ENCODE measurements at regions not wholly inside any gene's neighbourhood (a gene's known extent, or its start where the extent isn't known, plus 50 kb on each side); places are given as distances from the start of the nearest gene placed in this dataset.

DNA sequence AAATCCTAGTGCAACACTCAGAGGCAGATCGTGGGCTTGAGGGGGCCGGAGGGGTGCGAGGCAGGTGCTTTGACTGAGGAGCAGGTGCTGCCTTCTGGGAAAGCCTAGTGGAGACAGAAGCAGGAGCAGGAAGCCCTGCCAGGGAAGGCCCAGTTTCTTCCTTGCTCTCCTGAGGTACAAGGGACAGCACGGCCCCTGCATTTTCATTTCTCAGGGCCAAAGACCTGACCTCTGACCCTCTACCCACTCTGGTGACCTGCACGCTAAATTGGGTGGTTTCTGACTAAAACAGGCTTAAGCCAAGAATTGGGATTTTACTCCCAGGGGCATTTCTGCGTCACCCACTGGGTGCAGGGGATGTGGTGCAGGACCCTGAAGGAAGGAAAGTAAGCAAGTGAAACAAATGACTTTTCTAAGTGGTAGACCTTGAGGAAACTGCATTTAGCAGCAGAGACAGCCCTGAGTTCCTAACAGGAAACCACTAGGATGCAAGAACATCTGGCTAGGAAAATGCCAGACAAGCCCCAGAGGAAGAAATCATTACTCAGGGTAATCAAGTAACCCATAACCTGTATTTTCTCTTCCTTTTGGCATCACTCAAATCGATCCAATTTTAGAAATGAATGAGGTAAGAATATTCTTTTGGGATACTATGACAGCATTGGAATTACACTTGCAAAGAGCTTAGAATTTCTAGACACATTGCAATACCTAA, 141.7 kb downstream of the CD164 start:
- H3K4me2 ChIP-seq (ENCODE audit: insufficient read depth, low read length) = no peak overlapping the region
- intact Hi-C loops (cut with micrococcal nuclease) = no loop called here
- H3K79me2 ChIP-seq (ENCODE audit: control insufficient read depth, insufficient read depth, low read length) = no peaks in the 10 kb centered on the region
- no peaks in the 10 kb centered on the region for H4K20me1 ChIP-seq (replicated peaks; ENCODE audit: control insufficient read depth, extremely low read depth, insufficient read depth, low read length)
- BruUV-seq (replicated peaks) = no TSS peak
- H3K9me3 ChIP-seq (replicated peaks; ENCODE audit: control insufficient read depth, insufficient read depth, low read length) = no peaks in the 10 kb centered on the region
- H3K4me3 ChIP-seq (replicated peaks in 1 of 3; ENCODE audit: insufficient read depth in 1 of 3, low read depth in 1 of 3, low read length in 3 of 3) = no peak overlapping the region
- H3K9me1 ChIP-seq (replicated peaks; ENCODE audit: control insufficient read depth, extremely low read depth, insufficient read depth, low read length) = no peaks in the 10 kb centered on the region
- H3K27me3 ChIP-seq (ENCODE audit: control insufficient read depth in 2 of 2, insufficient read depth in 2 of 2, low read length in 2 of 2) = no peaks in the 10 kb centered on the region
- CTCF ChIA-PET = no interaction called here
- POLR2A ChIA-PET = no interaction called here
- FAIRE-seq (no peak), DNase-seq (ENCODE audit: low read depth, low spot score) (no peak)
- dilution Hi-C loops (cut with MboI; ENCODE audit: extremely low pct_ligation_motif_present, low sequenced_read_pairs) = no loop called here
- H3K4me1 ChIP-seq (ENCODE audit: control insufficient read depth, extremely low read depth, insufficient read depth, low read length) = peaks cover 9% of the 10 kb centered on the region
- H2AFZ ChIP-seq (ENCODE audit: low read depth, low read length) = no peak overlapping the region
- H3K27ac ChIP-seq (ENCODE audit: insufficient read depth, low read depth, low read length) = no peak overlapping the region
- no peaks in the 10 kb centered on the region for H3K36me3 ChIP-seq (ENCODE audit: control insufficient read depth in 2 of 2, extremely low read depth in 1 of 2, insufficient read depth in 2 of 2, low read length in 2 of 2)
- no peak for TF ChIP-seq FOS (IDR thresholded peaks at IDR 0.05; ENCODE audit: borderline replicate concordance, insufficient read depth, low read length)
- TF ChIP-seq MAX (IDR thresholded peaks at IDR 0.05; ENCODE audit: insufficient read depth, insufficient read length) = no peak
- no peak for TF ChIP-seq POLR2AphosphoS5 (IDR thresholded peaks at IDR 0.05; ENCODE audit: insufficient read depth, low read depth, low read length)
- TF ChIP-seq, protein P1, sequence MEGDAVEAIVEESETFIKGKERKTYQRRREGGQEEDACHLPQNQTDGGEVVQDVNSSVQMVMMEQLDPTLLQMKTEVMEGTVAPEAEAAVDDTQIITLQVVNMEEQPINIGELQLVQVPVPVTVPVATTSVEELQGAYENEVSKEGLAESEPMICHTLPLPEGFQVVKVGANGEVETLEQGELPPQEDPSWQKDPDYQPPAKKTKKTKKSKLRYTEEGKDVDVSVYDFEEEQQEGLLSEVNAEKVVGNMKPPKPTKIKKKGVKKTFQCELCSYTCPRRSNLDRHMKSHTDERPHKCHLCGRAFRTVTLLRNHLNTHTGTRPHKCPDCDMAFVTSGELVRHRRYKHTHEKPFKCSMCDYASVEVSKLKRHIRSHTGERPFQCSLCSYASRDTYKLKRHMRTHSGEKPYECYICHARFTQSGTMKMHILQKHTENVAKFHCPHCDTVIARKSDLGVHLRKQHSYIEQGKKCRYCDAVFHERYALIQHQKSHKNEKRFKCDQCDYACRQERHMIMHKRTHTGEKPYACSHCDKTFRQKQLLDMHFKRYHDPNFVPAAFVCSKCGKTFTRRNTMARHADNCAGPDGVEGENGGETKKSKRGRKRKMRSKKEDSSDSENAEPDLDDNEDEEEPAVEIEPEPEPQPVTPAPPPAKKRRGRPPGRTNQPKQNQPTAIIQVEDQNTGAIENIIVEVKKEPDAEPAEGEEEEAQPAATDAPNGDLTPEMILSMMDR (IDR thresholded peaks at IDR 0.05; ENCODE audit: extremely low read depth in 1 of 2, insufficient read depth in 1 of 2, low read depth in 1 of 2, low read length in 2 of 2) = no peak
- TF ChIP-seq JUN (IDR thresholded peaks at IDR 0.05; ENCODE audit: borderline replicate concordance, insufficient read depth, insufficient read length, low read depth) = no peak
- TF ChIP-seq POLR2A (IDR thresholded peaks at IDR 0.05; ENCODE audit: low read depth, low read length) = no peak
- no peak for TF ChIP-seq GATA2 (IDR thresholded peaks at IDR 0.05; ENCODE audit: insufficient read depth, insufficient read length, low read depth, low read length)
- no peak for TF ChIP-seq EZH2 (IDR thresholded peaks at IDR 0.05; ENCODE audit: borderline replicate concordance, low read depth, low read length, severe bottlenecking)
- no peak for TF ChIP-seq MYC (IDR thresholded peaks at IDR 0.05; ENCODE audit: low read depth, low read length)
- H3K9ac ChIP-seq (replicated peaks; ENCODE audit: extremely low read depth, insufficient read depth, low read length) = no peak overlapping the region
